ENCODE measurements at regions not wholly inside any gene's neighbourhood (a gene's known extent, or its start where the extent isn't known, plus 50 kb on each side); places are given as distances from the start of the nearest gene placed in this dataset.

- peak; percentile 66 for TF ChIP-seq ARID5B (CRISPR knock-in tag; IDR thresholded peaks at IDR 0.05)
- no peak; the same call in 1 of the 2 replicates for TF ChIP-seq MAFG (CRISPR knock-in tag; IDR thresholded peaks at IDR 0.05)
- peak; percentile 77 for TF ChIP-seq ATF7-NPFF (CRISPR knock-in tag; IDR thresholded peaks at IDR 0.05; ENCODE audit: low read depth)
- TF ChIP-seq RFX3 (CRISPR knock-in tag; IDR thresholded peaks at IDR 0.05), result no peak
- TF ChIP-seq, protein P1, sequence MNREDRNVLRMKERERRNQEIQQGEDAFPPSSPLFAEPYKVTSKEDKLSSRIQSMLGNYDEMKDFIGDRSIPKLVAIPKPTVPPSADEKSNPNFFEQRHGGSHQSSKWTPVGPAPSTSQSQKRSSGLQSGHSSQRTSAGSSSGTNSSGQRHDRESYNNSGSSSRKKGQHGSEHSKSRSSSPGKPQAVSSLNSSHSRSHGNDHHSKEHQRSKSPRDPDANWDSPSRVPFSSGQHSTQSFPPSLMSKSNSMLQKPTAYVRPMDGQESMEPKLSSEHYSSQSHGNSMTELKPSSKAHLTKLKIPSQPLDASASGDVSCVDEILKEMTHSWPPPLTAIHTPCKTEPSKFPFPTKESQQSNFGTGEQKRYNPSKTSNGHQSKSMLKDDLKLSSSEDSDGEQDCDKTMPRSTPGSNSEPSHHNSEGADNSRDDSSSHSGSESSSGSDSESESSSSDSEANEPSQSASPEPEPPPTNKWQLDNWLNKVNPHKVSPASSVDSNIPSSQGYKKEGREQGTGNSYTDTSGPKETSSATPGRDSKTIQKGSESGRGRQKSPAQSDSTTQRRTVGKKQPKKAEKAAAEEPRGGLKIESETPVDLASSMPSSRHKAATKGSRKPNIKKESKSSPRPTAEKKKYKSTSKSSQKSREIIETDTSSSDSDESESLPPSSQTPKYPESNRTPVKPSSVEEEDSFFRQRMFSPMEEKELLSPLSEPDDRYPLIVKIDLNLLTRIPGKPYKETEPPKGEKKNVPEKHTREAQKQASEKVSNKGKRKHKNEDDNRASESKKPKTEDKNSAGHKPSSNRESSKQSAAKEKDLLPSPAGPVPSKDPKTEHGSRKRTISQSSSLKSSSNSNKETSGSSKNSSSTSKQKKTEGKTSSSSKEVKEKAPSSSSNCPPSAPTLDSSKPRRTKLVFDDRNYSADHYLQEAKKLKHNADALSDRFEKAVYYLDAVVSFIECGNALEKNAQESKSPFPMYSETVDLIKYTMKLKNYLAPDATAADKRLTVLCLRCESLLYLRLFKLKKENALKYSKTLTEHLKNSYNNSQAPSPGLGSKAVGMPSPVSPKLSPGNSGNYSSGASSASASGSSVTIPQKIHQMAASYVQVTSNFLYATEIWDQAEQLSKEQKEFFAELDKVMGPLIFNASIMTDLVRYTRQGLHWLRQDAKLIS (CRISPR knock-in tag; IDR thresholded peaks at IDR 0.05), result 0 out of 2 replicates have a peak, but pooled peaks have one; percentile 60
- TF ChIP-seq ZNF12 (CRISPR knock-in tag; IDR thresholded peaks at IDR 0.05), result peak; percentile 74; the same call in 1 of the 2 replicates
- no peak for TF ChIP-seq TBX3 (IDR thresholded peaks at IDR 0.05; ENCODE audit: borderline replicate concordance)
- TF ChIP-seq NR2F2 (IDR thresholded peaks at IDR 0.05; ENCODE audit: borderline replicate concordance, low read depth), result no peak
- TF ChIP-seq REST (IDR thresholded peaks at IDR 0.05; ENCODE audit: borderline replicate concordance in 1 of 2, low read depth in 1 of 2, low read length in 2 of 2), result no peak
- TF ChIP-seq, protein P2, sequence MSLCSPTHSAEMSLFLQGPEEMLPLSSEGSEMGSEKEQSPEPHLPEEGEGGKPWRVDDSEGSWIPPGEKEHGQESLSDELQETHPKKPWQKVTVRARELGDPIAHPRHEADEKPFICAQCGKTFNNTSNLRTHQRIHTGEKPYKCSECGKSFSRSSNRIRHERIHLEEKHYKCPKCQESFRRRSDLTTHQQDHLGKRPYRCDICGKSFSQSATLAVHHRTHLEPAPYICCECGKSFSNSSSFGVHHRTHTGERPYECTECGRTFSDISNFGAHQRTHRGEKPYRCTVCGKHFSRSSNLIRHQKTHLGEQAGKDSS (CRISPR knock-in tag; IDR thresholded peaks at IDR 0.05; ENCODE audit: borderline replicate concordance, low read depth), result peak; percentile 96; the same call in 1 of the 2 replicates
- TF ChIP-seq, protein P3, sequence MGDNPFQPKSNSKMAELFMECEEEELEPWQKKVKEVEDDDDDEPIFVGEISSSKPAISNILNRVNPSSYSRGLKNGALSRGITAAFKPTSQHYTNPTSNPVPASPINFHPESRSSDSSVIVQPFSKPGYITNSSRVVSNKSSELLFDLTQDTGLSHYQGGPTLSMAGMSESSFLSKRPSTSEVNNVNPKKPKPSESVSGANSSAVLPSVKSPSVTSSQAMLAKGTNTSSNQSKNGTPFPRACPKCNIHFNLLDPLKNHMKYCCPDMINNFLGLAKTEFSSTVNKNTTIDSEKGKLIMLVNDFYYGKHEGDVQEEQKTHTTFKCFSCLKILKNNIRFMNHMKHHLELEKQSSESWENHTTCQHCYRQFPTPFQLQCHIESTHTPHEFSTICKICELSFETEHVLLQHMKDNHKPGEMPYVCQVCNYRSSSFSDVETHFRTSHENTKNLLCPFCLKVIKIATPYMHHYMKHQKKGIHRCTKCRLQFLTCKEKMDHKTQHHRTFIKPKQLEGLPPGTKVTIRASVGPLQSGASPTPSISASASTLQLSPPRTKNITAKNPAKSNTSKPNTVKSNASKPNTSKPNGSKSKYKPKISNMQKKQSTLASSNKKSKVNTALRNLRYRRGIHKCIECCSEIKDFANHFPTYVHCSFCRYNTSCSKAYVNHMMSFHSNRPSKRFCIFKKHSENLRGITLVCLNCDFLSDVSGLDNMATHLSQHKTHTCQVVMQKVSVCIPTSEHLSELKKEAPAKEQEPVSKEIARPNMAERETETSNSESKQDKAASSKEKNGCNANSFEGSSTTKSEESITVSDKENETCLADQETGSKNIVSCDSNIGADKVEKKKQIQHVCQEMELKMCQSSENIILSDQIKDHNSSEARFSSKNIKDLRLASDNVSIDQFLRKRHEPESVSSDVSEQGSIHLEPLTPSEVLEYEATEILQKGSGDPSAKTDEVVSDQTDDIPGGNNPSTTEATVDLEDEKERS (CRISPR knock-in tag; IDR thresholded peaks at IDR 0.05), result 0 out of 2 replicates have a peak, but pooled peaks have one; percentile 68
- TF ChIP-seq PITX1 (CRISPR knock-in tag; IDR thresholded peaks at IDR 0.05), result peak; percentile 82; the same call in 1 of the 2 replicates
These were observed 118.3 kb upstream of the SIRPA start (continued) for GRCh38 chr20:1776681-1777475.

Data from HepG2 (cell line).